ENCODE measurements at regions not wholly inside any gene's neighbourhood (a gene's known extent, or its start where the extent isn't known, plus 50 kb on each side); places are given as distances from the start of the nearest gene placed in this dataset.

GRCh38 chr1:227395426-227396028 is 77.2 kb upstream of the CDC42BPA start:
- DNase-seq: peak in 1 of 2 donors; percentile 24

GRCh38 chr1:227392984-227393764 is 74.9 kb upstream of the CDC42BPA start:
- Histone ChIP-seq H3K4me3 (ENCODE audit: low read length) (no peak overlapping the region), H3K9me3 (ENCODE audit: control insufficient read depth, low read depth, low read length) (no peaks in the 10 kb centered on the region), H3K4me1 (ENCODE audit: control insufficient read depth, insufficient read depth, low read length) (no peaks in the 10 kb centered on the region), H3K36me3 (ENCODE audit: control insufficient read depth, insufficient read depth, low read length) (no peaks in the 10 kb centered on the region), H3K27ac (ENCODE audit: low read length) (no peak overlapping the region), H3K27me3 (ENCODE audit: control insufficient read depth, insufficient read depth, low read length) (no peaks in the 10 kb centered on the region)
- DNase-seq: no peak
- 0% methylated on average over 1 of the region's 3 CpGs for WGBS (ENCODE audit: insufficient coverage, low lambda C conversion rate)

More at GRCh38 chr1:227395426-227396028, 77.2 kb upstream of the CDC42BPA start:
- no peak overlapping the region for H3K27ac ChIP-seq (ENCODE audit: low read length)
- no peaks in the 10 kb centered on the region for H3K4me1 ChIP-seq (ENCODE audit: control insufficient read depth, insufficient read depth, low read length)
- H3K27me3 ChIP-seq (ENCODE audit: control insufficient read depth, insufficient read depth, low read length): no peaks in the 10 kb centered on the region
- no peaks in the 10 kb centered on the region for H3K9me3 ChIP-seq (ENCODE audit: control insufficient read depth, low read depth, low read length)
- H3K4me3 ChIP-seq (ENCODE audit: low read length): no peak overlapping the region
- H3K36me3 ChIP-seq (ENCODE audit: control insufficient read depth, insufficient read depth, low read length): no peaks in the 10 kb centered on the region
- 60% methylated on average over 1 of the region's 2 CpGs for WGBS (ENCODE audit: insufficient coverage, low lambda C conversion rate)

GRCh38 chr1:227391879-227392278 is 73.6 kb upstream of the CDC42BPA start:
- no peak overlapping the region for H3K4me3 ChIP-seq (ENCODE audit: low read length)

GRCh38 chr1:227391211-227391610 is 72.9 kb upstream of the CDC42BPA start:
- H3K27me3 ChIP-seq (ENCODE audit: control insufficient read depth, insufficient read depth, low read length): no peaks in the 10 kb centered on the region
- H3K27ac ChIP-seq (ENCODE audit: low read length): no peak overlapping the region
- H3K9me3 ChIP-seq (ENCODE audit: control insufficient read depth, low read depth, low read length): no peaks in the 10 kb centered on the region
- no peak for DNase-seq
- 55% methylated on average over 4 of the region's 4 CpGs for WGBS (ENCODE audit: insufficient coverage, low lambda C conversion rate)
- H3K4me1 ChIP-seq (ENCODE audit: control insufficient read depth, insufficient read depth, low read length): no peaks in the 10 kb centered on the region
- no peaks in the 10 kb centered on the region for H3K36me3 ChIP-seq (ENCODE audit: control insufficient read depth, insufficient read depth, low read length)
- no peak overlapping the region for H3K4me3 ChIP-seq (ENCODE audit: low read length)

More at GRCh38 chr1:227391879-227392278, 73.6 kb upstream of the CDC42BPA start:
- no peaks in the 10 kb centered on the region for H3K27me3 ChIP-seq (ENCODE audit: control insufficient read depth, insufficient read depth, low read length)
- no peaks in the 10 kb centered on the region for H3K9me3 ChIP-seq (ENCODE audit: control insufficient read depth, low read depth, low read length)
- no peak for DNase-seq
- H3K27ac ChIP-seq (ENCODE audit: low read length): no peak overlapping the region
- 80% methylated on average over 1 of the region's 4 CpGs for WGBS (ENCODE audit: insufficient coverage, low lambda C conversion rate)
- H3K36me3 ChIP-seq (ENCODE audit: control insufficient read depth, insufficient read depth, low read length): no peaks in the 10 kb centered on the region
- no peaks in the 10 kb centered on the region for H3K4me1 ChIP-seq (ENCODE audit: control insufficient read depth, insufficient read depth, low read length)

GRCh38 chr1:227390525-227390924 is 72.2 kb upstream of the CDC42BPA start:
- H3K4me1 ChIP-seq (ENCODE audit: control insufficient read depth, insufficient read depth, low read length): no peaks in the 10 kb centered on the region
- WGBS (ENCODE audit: insufficient coverage, low lambda C conversion rate): 100% methylated on average over 1 of the region's 2 CpGs
- no peaks in the 10 kb centered on the region for H3K27me3 ChIP-seq (ENCODE audit: control insufficient read depth, insufficient read depth, low read length)
- no peak overlapping the region for H3K4me3 ChIP-seq (ENCODE audit: low read length)
- DNase-seq: no peak
- H3K27ac ChIP-seq (ENCODE audit: low read length): no peak overlapping the region
- no peaks in the 10 kb centered on the region for H3K9me3 ChIP-seq (ENCODE audit: control insufficient read depth, low read depth, low read length)
- no peaks in the 10 kb centered on the region for H3K36me3 ChIP-seq (ENCODE audit: control insufficient read depth, insufficient read depth, low read length)

- no peaks in the 10 kb centered on the region for H3K4me1 ChIP-seq (ENCODE audit: control insufficient read depth, insufficient read depth, low read length)
- H3K4me3 ChIP-seq (ENCODE audit: low read length): no peak overlapping the region
- H3K27ac ChIP-seq (ENCODE audit: low read length): no peak overlapping the region
- no peaks in the 10 kb centered on the region for H3K9me3 ChIP-seq (ENCODE audit: control insufficient read depth, low read depth, low read length)
- no peaks in the 10 kb centered on the region for H3K36me3 ChIP-seq (ENCODE audit: control insufficient read depth, insufficient read depth, low read length)
- DNase-seq: no peak
- no peaks in the 10 kb centered on the region for H3K27me3 ChIP-seq (ENCODE audit: control insufficient read depth, insufficient read depth, low read length)
- WGBS (ENCODE audit: insufficient coverage, low lambda C conversion rate): 97% methylated on average over 3 of the region's 4 CpGs
These were observed 70.2 kb upstream of the CDC42BPA start for GRCh38 chr1:227388214-227389168.

- no peak for DNase-seq
- Histone ChIP-seq H3K4me1 (ENCODE audit: control insufficient read depth, insufficient read depth, low read length) (no peaks in the 10 kb centered on the region), H3K4me3 (ENCODE audit: low read length) (no peak overlapping the region), H3K9me3 (ENCODE audit: control insufficient read depth, low read depth, low read length) (no peaks in the 10 kb centered on the region), H3K27ac (ENCODE audit: low read length) (no peak overlapping the region), H3K36me3 (ENCODE audit: control insufficient read depth, insufficient read depth, low read length) (no peaks in the 10 kb centered on the region), H3K27me3 (ENCODE audit: control insufficient read depth, insufficient read depth, low read length) (peaks cover 5% of the 10 kb centered on the region)
- WGBS (ENCODE audit: insufficient coverage, low lambda C conversion rate): 100% methylated on average over 1 of the region's 6 CpGs
These were observed 61.2 kb upstream of the CDC42BPA start for GRCh38 chr1:227379555-227379892.

- WGBS (ENCODE audit: insufficient coverage, low lambda C conversion rate): no CpG with 5 or more reads among the region's 4 CpGs
- Histone ChIP-seq H3K4me3 (ENCODE audit: low read length) (no peak overlapping the region), H3K27me3 (ENCODE audit: control insufficient read depth, insufficient read depth, low read length) (peaks cover 5% of the 10 kb centered on the region), H3K27ac (ENCODE audit: low read length) (no peak overlapping the region), H3K4me1 (ENCODE audit: control insufficient read depth, insufficient read depth, low read length) (no peaks in the 10 kb centered on the region), H3K36me3 (ENCODE audit: control insufficient read depth, insufficient read depth, low read length) (no peaks in the 10 kb centered on the region), H3K9me3 (ENCODE audit: control insufficient read depth, low read depth, low read length) (no peaks in the 10 kb centered on the region)
- no peak for DNase-seq
These were observed 60.7 kb upstream of the CDC42BPA start for GRCh38 chr1:227378871-227379554.

GRCh38 chr1:227378181-227378580 is 59.9 kb upstream of the CDC42BPA start:
- H3K27me3 ChIP-seq (ENCODE audit: control insufficient read depth, insufficient read depth, low read length): peaks cover 5% of the 10 kb centered on the region
- 100% methylated on average over 1 of the region's 2 CpGs for WGBS (ENCODE audit: insufficient coverage, low lambda C conversion rate)
- H3K9me3 ChIP-seq (ENCODE audit: control insufficient read depth, low read depth, low read length): no peaks in the 10 kb centered on the region
- H3K27ac ChIP-seq (ENCODE audit: low read length): no peak overlapping the region
- no peak overlapping the region for H3K4me3 ChIP-seq (ENCODE audit: low read length)
- H3K4me1 ChIP-seq (ENCODE audit: control insufficient read depth, insufficient read depth, low read length): no peaks in the 10 kb centered on the region
- no peak for DNase-seq
- H3K36me3 ChIP-seq (ENCODE audit: control insufficient read depth, insufficient read depth, low read length): no peaks in the 10 kb centered on the region

- Histone ChIP-seq H3K4me3 (ENCODE audit: low read length) (no peak overlapping the region), H3K36me3 (ENCODE audit: control insufficient read depth, insufficient read depth, low read length) (no peaks in the 10 kb centered on the region), H3K4me1 (ENCODE audit: control insufficient read depth, insufficient read depth, low read length) (no peaks in the 10 kb centered on the region), H3K27me3 (ENCODE audit: control insufficient read depth, insufficient read depth, low read length) (no peaks in the 10 kb centered on the region), H3K27ac (ENCODE audit: low read length) (no peak overlapping the region), H3K9me3 (ENCODE audit: control insufficient read depth, low read depth, low read length) (no peaks in the 10 kb centered on the region)
- no CpG with 5 or more reads among the region's 1 CpG for WGBS (ENCODE audit: insufficient coverage, low lambda C conversion rate)
- DNase-seq: no peak
These were observed 56.6 kb upstream of the CDC42BPA start for GRCh38 chr1:227374846-227375245.

All from large intestine (tissue), 3 donors.